ENCODE measurements at regions not wholly inside any gene's neighbourhood (a gene's known extent, or its start where the extent isn't known, plus 50 kb on each side); places are given as distances from the start of the nearest gene placed in this dataset.

DNA sequence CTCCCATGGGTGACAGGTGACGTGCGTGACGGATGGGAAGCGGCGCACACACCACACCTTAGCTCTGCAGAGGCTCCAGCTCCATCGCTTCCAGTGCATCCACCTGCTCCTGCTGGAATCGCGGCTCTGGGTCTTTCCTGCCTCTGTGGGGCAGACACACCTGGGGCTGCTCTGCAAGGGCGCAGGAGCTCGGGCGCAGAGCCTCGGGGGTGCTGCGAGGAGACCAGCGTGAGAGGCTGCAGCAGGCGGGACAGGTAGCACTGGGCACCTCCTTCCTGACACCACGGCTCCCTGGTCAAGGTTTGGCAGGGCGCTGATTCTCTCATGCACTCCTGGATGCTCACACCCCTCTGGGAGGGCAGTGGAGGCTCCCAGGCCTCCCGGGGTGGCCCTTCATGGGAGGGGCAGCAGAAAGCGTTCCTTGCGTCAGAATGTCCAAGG, 1494.3 kb downstream of the BRD1 start:
- H3K27ac Mint-ChIP-seq = no peak overlapping the region

DNA sequence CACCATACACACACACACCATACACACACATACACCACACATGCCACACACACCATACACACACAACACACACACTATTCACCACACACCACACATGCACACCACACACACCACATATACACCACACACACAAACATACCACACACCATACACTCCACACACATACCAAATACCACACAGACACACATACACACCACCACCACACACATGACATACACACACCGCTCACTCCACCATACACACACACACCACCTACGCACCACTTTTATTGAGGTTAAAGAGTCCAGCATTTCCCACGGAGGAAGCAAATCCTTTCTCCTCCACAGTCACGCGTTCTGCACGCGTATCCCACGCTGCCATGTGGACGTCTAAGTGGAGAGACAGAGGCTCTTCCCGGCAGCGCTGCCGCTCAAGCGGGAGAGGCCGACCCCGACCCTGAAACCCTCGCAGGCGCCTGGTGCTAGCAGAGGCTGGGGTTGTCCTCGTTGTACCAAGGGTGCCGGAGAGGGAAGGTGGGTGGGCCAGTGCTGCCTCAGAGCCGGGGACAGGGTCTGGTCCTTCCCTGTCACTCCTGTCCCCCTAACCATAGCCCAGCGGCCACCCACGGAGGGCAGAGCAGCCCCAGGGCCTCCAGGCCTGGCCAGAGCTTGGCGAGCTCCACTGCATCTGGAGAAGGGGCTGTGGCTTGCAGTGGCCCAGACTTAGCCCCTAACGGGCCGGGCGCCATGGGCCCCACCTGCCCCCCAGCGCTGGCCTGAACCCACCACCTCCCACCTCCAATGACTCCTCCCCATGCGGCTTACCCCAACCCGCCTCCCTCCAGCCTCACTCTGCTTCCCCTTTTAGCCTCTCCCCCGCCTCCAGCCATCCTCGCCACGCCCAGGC, 1495.0 kb downstream of the BRD1 start:
- H3K4me1 ChIP-seq (ENCODE audit: control insufficient read depth, insufficient read depth, low read length, poor library complexity, severe bottlenecking) = no peaks in the 10 kb centered on the region
- DNase-seq (no peak), ATAC-seq (ENCODE audit: low read depth in 2 of 2) (no peak)
- Mint-ChIP-seq H3K36me3 (no peaks in the 10 kb centered on the region), H3K4me1 (no peaks in the 10 kb centered on the region), H3K9me3 (peaks cover 0 to 9% (median 3%) of the 10 kb centered on the region in 7 donors), H3K27ac (peak overlapping the region in 1 of 3 donors; percentile 38), H3K27me3 (no peaks in the 10 kb centered on the region), H3K4me3 (no peak overlapping the region)
- no peak overlapping the region for H3K4me3 ChIP-seq (ENCODE audit: low read depth, low read length)
- H3K27ac ChIP-seq (ENCODE audit: insufficient read depth, low read length, poor library complexity, severe bottlenecking) = no peak overlapping the region
- no peaks in the 10 kb centered on the region for H3K9me3 ChIP-seq (ENCODE audit: control insufficient read depth in 2 of 2, low read length in 2 of 2)
- no peaks in the 10 kb centered on the region for H3K27me3 ChIP-seq (ENCODE audit: control insufficient read depth, insufficient read depth, low read length)
- H3K36me3 ChIP-seq (ENCODE audit: control insufficient read depth, insufficient read depth, low read length) = no peaks in the 10 kb centered on the region

More for the DNA sequence above, 1494.3 kb downstream of the BRD1 start:
- ATAC-seq (ENCODE audit: low read depth in 2 of 2) (no peak), DNase-seq (no peak)
- Mint-ChIP-seq H3K9me3 (peaks cover 0 to 7% (median 3%) of the 10 kb centered on the region in 7 donors), H3K4me1 (no peaks in the 10 kb centered on the region), H3K27me3 (no peaks in the 10 kb centered on the region), H3K4me3 (no peak overlapping the region), H3K36me3 (no peaks in the 10 kb centered on the region)
- no peak overlapping the region for H3K4me3 ChIP-seq (ENCODE audit: low read depth, low read length)
- H3K9me3 ChIP-seq (ENCODE audit: control insufficient read depth in 2 of 2, low read length in 2 of 2) = no peaks in the 10 kb centered on the region
- H3K27me3 ChIP-seq (ENCODE audit: control insufficient read depth, insufficient read depth, low read length) = no peaks in the 10 kb centered on the region
- H3K4me1 ChIP-seq (ENCODE audit: control insufficient read depth, insufficient read depth, low read length, poor library complexity, severe bottlenecking) = no peaks in the 10 kb centered on the region
- no peak overlapping the region for H3K27ac ChIP-seq (ENCODE audit: insufficient read depth, low read length, poor library complexity, severe bottlenecking)
- no peaks in the 10 kb centered on the region for H3K36me3 ChIP-seq (ENCODE audit: control insufficient read depth, insufficient read depth, low read length)

DNA sequence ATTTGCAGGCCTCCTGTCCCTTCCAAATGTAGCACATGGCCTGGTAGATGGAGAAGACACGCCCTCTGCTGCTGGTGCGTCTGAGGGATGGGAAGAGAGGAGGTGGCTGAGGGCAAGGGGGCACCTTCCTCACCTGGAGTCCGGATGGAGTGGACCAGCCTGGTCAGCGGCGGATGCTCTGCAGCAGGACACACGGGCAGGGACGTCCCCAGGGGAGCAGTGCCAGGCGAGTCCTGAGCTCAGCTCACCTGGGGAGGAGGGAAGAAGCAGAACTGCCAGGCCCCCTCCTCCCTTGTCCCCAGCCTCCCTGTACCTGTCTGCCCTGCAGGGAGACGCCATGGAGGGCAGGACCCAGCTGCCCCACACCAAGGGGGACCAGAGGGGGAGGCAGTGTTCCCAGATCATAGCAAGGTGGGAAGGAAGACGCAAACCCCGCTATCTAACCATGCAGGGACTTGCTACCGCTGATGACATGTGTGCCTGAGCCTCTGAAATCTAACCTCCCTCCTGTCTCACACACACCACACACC, 1495.9 kb downstream of the BRD1 start:
- H3K4me1 Mint-ChIP-seq = no peaks in the 10 kb centered on the region
- Histone ChIP-seq H3K36me3 (ENCODE audit: control insufficient read depth, insufficient read depth, low read length) (no peaks in the 10 kb centered on the region), H3K27ac (ENCODE audit: insufficient read depth, low read length, poor library complexity, severe bottlenecking) (no peak overlapping the region), H3K4me1 (ENCODE audit: control insufficient read depth, insufficient read depth, low read length, poor library complexity, severe bottlenecking) (no peaks in the 10 kb centered on the region), H3K4me3 (ENCODE audit: low read depth, low read length) (no peak overlapping the region), H3K27me3 (ENCODE audit: control insufficient read depth, insufficient read depth, low read length) (no peaks in the 10 kb centered on the region), H3K9me3 (ENCODE audit: control insufficient read depth in 2 of 2, low read length in 2 of 2) (no peaks in the 10 kb centered on the region)
- peaks cover 0 to 9% (median 3%) of the 10 kb centered on the region in 7 donors for H3K9me3 Mint-ChIP-seq
- DNase-seq (no peak), ATAC-seq (ENCODE audit: low read depth in 2 of 2) (no peak)
- no peaks in the 10 kb centered on the region for H3K27me3 Mint-ChIP-seq
- no peaks in the 10 kb centered on the region for H3K36me3 Mint-ChIP-seq
- H3K27ac Mint-ChIP-seq = no peak overlapping the region
- H3K4me3 Mint-ChIP-seq = no peak overlapping the region

DNA sequence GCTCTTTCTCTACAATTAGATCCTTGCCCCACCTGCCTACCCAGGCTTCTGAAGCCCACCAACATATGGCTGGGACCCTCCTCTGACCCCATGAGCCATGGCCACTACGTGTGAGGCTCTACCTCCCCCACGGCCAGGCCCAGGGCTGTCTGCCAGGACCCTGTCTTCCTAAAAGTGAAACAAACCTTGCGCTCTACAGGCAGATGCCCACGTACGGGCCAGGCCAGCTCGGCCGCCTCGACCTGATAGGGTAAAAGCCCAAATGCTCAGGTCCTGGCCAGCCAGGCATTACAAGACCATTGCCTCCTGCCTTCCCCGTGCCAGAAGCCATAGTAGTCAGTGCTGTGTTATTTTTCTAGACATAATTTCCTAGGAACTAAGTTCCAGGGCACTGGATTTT, 1496.4 kb downstream of the BRD1 start:
- Histone ChIP-seq H3K4me1 (ENCODE audit: control insufficient read depth, insufficient read depth, low read length, poor library complexity, severe bottlenecking) (no peaks in the 10 kb centered on the region), H3K4me3 (ENCODE audit: low read depth, low read length) (no peak overlapping the region), H3K36me3 (ENCODE audit: control insufficient read depth, insufficient read depth, low read length) (no peaks in the 10 kb centered on the region), H3K27me3 (ENCODE audit: control insufficient read depth, insufficient read depth, low read length) (no peaks in the 10 kb centered on the region), H3K9me3 (ENCODE audit: control insufficient read depth in 2 of 2, low read length in 2 of 2) (no peaks in the 10 kb centered on the region), H3K27ac (ENCODE audit: insufficient read depth, low read length, poor library complexity, severe bottlenecking) (no peak overlapping the region)
- ATAC-seq (ENCODE audit: low read depth in 2 of 2) (no peak), DNase-seq (no peak)
- no peaks in the 10 kb centered on the region for H3K27me3 Mint-ChIP-seq
- no peaks in the 10 kb centered on the region for H3K36me3 Mint-ChIP-seq
- no peaks in the 10 kb centered on the region for H3K4me1 Mint-ChIP-seq
- no peak overlapping the region for H3K27ac Mint-ChIP-seq
- peaks cover 0 to 9% (median 3%) of the 10 kb centered on the region in 7 donors for H3K9me3 Mint-ChIP-seq
- H3K4me3 Mint-ChIP-seq = no peak overlapping the region

DNA sequence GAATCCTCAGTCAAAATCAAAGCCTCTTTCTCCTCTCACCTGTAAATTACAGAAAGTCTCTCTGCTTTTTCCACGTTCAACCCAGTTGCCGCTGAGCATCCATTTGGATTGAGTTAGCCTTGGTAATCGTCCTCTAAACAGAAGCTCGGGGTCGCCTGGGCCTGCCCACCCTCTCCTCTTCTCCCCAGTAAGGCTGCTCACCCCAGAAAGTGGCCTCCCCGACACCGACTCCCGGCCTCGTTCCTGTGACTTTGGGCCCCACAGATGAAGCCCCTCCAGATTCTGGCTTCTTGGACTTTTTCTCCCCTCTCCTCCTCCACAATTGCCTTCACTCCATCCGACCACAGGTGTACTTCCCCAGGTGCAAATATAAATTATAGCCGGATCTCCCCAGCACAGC, 1500.0 kb downstream of the BRD1 start:
- DNase-seq = no peak

DNA sequence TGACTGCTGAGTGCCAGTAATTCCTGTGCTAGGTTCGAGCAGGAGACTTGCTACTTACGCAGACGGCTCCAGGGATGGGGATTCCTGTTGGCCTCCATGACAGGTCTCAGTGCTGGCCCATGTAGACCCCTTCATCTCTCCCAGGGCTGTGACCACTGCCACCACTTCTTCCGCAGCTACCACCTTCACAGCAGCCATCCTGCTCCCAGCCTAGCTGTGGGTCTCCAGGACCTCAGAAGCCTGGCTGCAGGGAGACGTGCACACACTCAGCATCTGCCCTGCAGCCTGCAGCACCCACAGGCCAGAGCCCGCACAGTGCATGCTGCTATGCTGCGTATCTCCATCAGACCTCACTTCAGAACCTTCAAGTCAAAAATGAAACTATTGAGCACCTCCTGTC, 1503.9 kb downstream of the BRD1 start:
- no peaks in the 10 kb centered on the region for H3K4me1 ChIP-seq (ENCODE audit: control insufficient read depth, insufficient read depth, low read length, poor library complexity, severe bottlenecking)
- no peak overlapping the region for H3K27ac Mint-ChIP-seq
- DNase-seq (no peak), ATAC-seq (ENCODE audit: low read depth in 2 of 2) (no peak)
- H3K4me3 Mint-ChIP-seq = no peak overlapping the region
- no peaks in the 10 kb centered on the region for H3K27me3 Mint-ChIP-seq
- no peak overlapping the region for H3K4me3 ChIP-seq (ENCODE audit: low read depth, low read length)
- H3K9me3 ChIP-seq (ENCODE audit: control insufficient read depth in 2 of 2, low read length in 2 of 2) = peaks cover 0 to 4% of the 10 kb centered on the region in 2 experiments
- H3K36me3 Mint-ChIP-seq = no peaks in the 10 kb centered on the region
- no peaks in the 10 kb centered on the region for H3K36me3 ChIP-seq (ENCODE audit: control insufficient read depth, insufficient read depth, low read length)
- H3K27me3 ChIP-seq (ENCODE audit: control insufficient read depth, insufficient read depth, low read length) = no peaks in the 10 kb centered on the region
- no peaks in the 10 kb centered on the region for H3K4me1 Mint-ChIP-seq
- no peak overlapping the region for H3K27ac ChIP-seq (ENCODE audit: insufficient read depth, low read length, poor library complexity, severe bottlenecking)
- H3K9me3 Mint-ChIP-seq = peaks cover 0 to 7% (median 3%) of the 10 kb centered on the region in 7 donors

More for the DNA sequence above, 1500.0 kb downstream of the BRD1 start:
- ATAC-seq (ENCODE audit: low read depth in 2 of 2) = no peak
- no peak overlapping the region for H3K4me3 ChIP-seq (ENCODE audit: low read depth, low read length)
- H3K36me3 ChIP-seq (ENCODE audit: control insufficient read depth, insufficient read depth, low read length) = no peaks in the 10 kb centered on the region
- no peak overlapping the region for H3K4me3 Mint-ChIP-seq
- H3K4me1 Mint-ChIP-seq = no peaks in the 10 kb centered on the region
- H3K27ac ChIP-seq (ENCODE audit: insufficient read depth, low read length, poor library complexity, severe bottlenecking) = no peak overlapping the region
- H3K27me3 Mint-ChIP-seq = no peaks in the 10 kb centered on the region
- H3K4me1 ChIP-seq (ENCODE audit: control insufficient read depth, insufficient read depth, low read length, poor library complexity, severe bottlenecking) = no peaks in the 10 kb centered on the region
- peaks cover 0 to 4% of the 10 kb centered on the region in 2 experiments for H3K9me3 ChIP-seq (ENCODE audit: control insufficient read depth in 2 of 2, low read length in 2 of 2)
- H3K27ac Mint-ChIP-seq = no peak overlapping the region
- peaks cover 0 to 10% (median 6%) of the 10 kb centered on the region in 7 donors for H3K9me3 Mint-ChIP-seq
- no peaks in the 10 kb centered on the region for H3K27me3 ChIP-seq (ENCODE audit: control insufficient read depth, insufficient read depth, low read length)
- no peaks in the 10 kb centered on the region for H3K36me3 Mint-ChIP-seq

DNA sequence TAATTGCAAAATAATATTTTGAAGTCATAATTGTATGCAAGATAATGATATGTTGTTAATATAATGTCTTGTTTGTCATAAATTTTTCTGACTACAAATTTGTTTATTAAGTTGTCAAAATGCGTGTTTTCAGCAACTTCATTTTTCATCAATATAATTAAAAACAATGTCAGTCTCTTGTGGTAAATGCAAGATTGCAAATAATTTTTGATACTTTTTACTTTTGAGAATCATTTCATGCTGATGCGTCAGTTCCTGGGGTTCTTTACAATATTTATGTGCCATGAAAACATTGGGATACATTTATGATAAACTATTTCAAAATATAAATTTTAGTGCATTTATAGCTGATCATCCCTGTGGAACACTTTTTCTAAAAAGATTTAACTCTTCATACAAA, 1504.8 kb downstream of the BRD1 start:
- peaks cover 0 to 4% of the 10 kb centered on the region in 2 experiments for H3K9me3 ChIP-seq (ENCODE audit: control insufficient read depth in 2 of 2, low read length in 2 of 2)
- H3K4me1 ChIP-seq (ENCODE audit: control insufficient read depth, insufficient read depth, low read length, poor library complexity, severe bottlenecking) = no peaks in the 10 kb centered on the region
- no peaks in the 10 kb centered on the region for H3K36me3 ChIP-seq (ENCODE audit: control insufficient read depth, insufficient read depth, low read length)
- DNase-seq (no peak), ATAC-seq (ENCODE audit: low read depth in 2 of 2) (no peak)
- Mint-ChIP-seq H3K27ac (no peak overlapping the region), H3K27me3 (no peaks in the 10 kb centered on the region), H3K9me3 (peaks cover 0 to 7% (median 0%) of the 10 kb centered on the region in 7 donors), H3K36me3 (no peaks in the 10 kb centered on the region), H3K4me1 (no peaks in the 10 kb centered on the region), H3K4me3 (no peak overlapping the region)
- no peak overlapping the region for H3K4me3 ChIP-seq (ENCODE audit: low read depth, low read length)
- no peak overlapping the region for H3K27ac ChIP-seq (ENCODE audit: insufficient read depth, low read length, poor library complexity, severe bottlenecking)
- no peaks in the 10 kb centered on the region for H3K27me3 ChIP-seq (ENCODE audit: control insufficient read depth, insufficient read depth, low read length)
